ENCODE measurements at regions not wholly inside any gene's neighbourhood (a gene's known extent, or its start where the extent isn't known, plus 50 kb on each side); places are given as distances from the start of the nearest gene placed in this dataset.

GRCh38 chr14:51392416-51392815 is 152.4 kb downstream of the TMX1 start:
- intact Hi-C loops (cut with micrococcal nuclease), result no loop called here
- ATAC-seq (no peak), DNase-seq (no peak)

GRCh38 chr14:51394384-51394783 is 154.3 kb downstream of the TMX1 start:
- intact Hi-C loops (cut with micrococcal nuclease), result no loop called here
- no peak for DNase-seq
- ATAC-seq, result no peak

GRCh38 chr14:51394804-51395203 is 154.8 kb downstream of the TMX1 start:
- no peak for ATAC-seq
- no peak for DNase-seq
- intact Hi-C loops (cut with micrococcal nuclease), result no loop called here

- ATAC-seq (peak; percentile 86), DNase-seq (peak; percentile 74)
- intact Hi-C loops (cut with micrococcal nuclease), result no loop called here
Observed at GRCh38 chr14:51395361-51395849, 155.4 kb downstream of the TMX1 start.

- DNase-seq (peak; percentile 35), ATAC-seq (peak; percentile 50)
- intact Hi-C loops (cut with micrococcal nuclease), result no loop called here
Observed at GRCh38 chr14:51396222-51396815, 156.3 kb downstream of the TMX1 start.

- intact Hi-C loops (cut with micrococcal nuclease), result no loop called here
- DNase-seq (no peak), ATAC-seq (peak; percentile 13)
Observed at GRCh38 chr14:51398898-51399297, 158.9 kb downstream of the TMX1 start.

GRCh38 chr14:51400139-51400538 is 160.1 kb downstream of the TMX1 start:
- ATAC-seq, result no peak
- intact Hi-C loops (cut with micrococcal nuclease), result no loop called here
- DNase-seq, result no peak

- intact Hi-C loops (cut with micrococcal nuclease), result no loop called here
- ATAC-seq, result peak; percentile 73
- DNase-seq, result no peak
Observed at GRCh38 chr14:51401272-51401671, 161.2 kb downstream of the TMX1 start.

- intact Hi-C loops (cut with micrococcal nuclease), result no loop called here
- DNase-seq, result peak; percentile 60
- ATAC-seq, result peak; percentile 78
Observed at GRCh38 chr14:51401756-51402155, 161.7 kb downstream of the TMX1 start.

- ATAC-seq (no peak), DNase-seq (no peak)
- intact Hi-C loops (cut with micrococcal nuclease), result no loop called here
Observed at GRCh38 chr14:51410897-51411296, 170.8 kb downstream of the TMX1 start.

GRCh38 chr14:51419685-51420084 is 179.6 kb downstream of the TMX1 start:
- DNase-seq, result no peak
- ATAC-seq, result no peak
- intact Hi-C loops (cut with micrococcal nuclease), result no loop called here

GRCh38 chr14:51422704-51423103 is 182.7 kb downstream of the TMX1 start:
- ATAC-seq, result no peak
- intact Hi-C loops (cut with micrococcal nuclease), result no loop called here
- no peak for DNase-seq

- ATAC-seq (no peak), DNase-seq (no peak)
- intact Hi-C loops (cut with micrococcal nuclease), result no loop called here
Observed at GRCh38 chr14:51424041-51424440, 184.0 kb downstream of the TMX1 start.

GRCh38 chr14:51424561-51425251 is 184.7 kb downstream of the TMX1 start:
- DNase-seq (peak; percentile 43), ATAC-seq (peak; percentile 93)
- intact Hi-C loops (cut with micrococcal nuclease), result no loop called here

- ATAC-seq, result no peak
Observed at GRCh38 chr14:51428981-51429380, 188.9 kb downstream of the TMX1 start.

GRCh38 chr14:51430079-51430478 is 190.0 kb downstream of the TMX1 start:
- ATAC-seq (peak; percentile 50), DNase-seq (no peak)
- intact Hi-C loops (cut with micrococcal nuclease), result no loop called here

More at GRCh38 chr14:51428981-51429380, 188.9 kb downstream of the TMX1 start:
- intact Hi-C loops (cut with micrococcal nuclease), result no loop called here
- no peak for DNase-seq

GRCh38 chr14:51430633-51431032 is 190.6 kb downstream of the TMX1 start:
- intact Hi-C loops (cut with micrococcal nuclease), result no loop called here
- DNase-seq (peak; percentile 37), ATAC-seq (peak; percentile 87)

- intact Hi-C loops (cut with micrococcal nuclease), result no loop called here
- ATAC-seq, result peak; percentile 57
- no peak for DNase-seq
Observed at GRCh38 chr14:51431033-51431709, 191.1 kb downstream of the TMX1 start.

GRCh38 chr14:51431741-51432140 is 191.7 kb downstream of the TMX1 start:
- no peak for ATAC-seq
- intact Hi-C loops (cut with micrococcal nuclease), result no loop called here
- DNase-seq, result no peak

- no peak for DNase-seq
- ATAC-seq, result peak; percentile 32
- intact Hi-C loops (cut with micrococcal nuclease), result no loop called here
Observed at GRCh38 chr14:51432302-51432948, 192.4 kb downstream of the TMX1 start.

All from left ventricle myocardium superior (tissue), 1 donor.